Gastrocnemius medialis (tissue), 4 donors: ENCODE measurements at regions not wholly inside any gene's neighbourhood (a gene's known extent, or its start where the extent isn't known, plus 50 kb on each side); places are given as distances from the start of the nearest gene placed in this dataset.

Experiments used
- ATAC-seq, 2 donors: fragments of 150-250 bp; one replicate each; pipeline ENCODE4 v1.9.1; 2016
- DNase-seq, 2 donors: peaks; one replicate each; pipeline ENCODE4 v3.0.0-alpha.2; 2019
- H3K27ac ChIP-seq, 4 donors: fragments of 200-600 bp; sonication (generic); 1 replicate in 1 of 4; 2 replicates in 3 of 4; pipeline ENCODE4 v1.5.1; 2016 to 2018; ENCODE audit warnings: mild to moderate bottlenecking in 2 of 4, moderate library complexity in 1 of 4
- H3K27me3 ChIP-seq, 3 donors: fragments of 200-600 bp; sonication (generic) in 2 of 3; 1 replicate in 1 of 3; 2 replicates in 2 of 3; pipeline versions ENCODE4 v1.5.1 to v1.6.0; 2016 to 2019; ENCODE audit warnings: mild to moderate bottlenecking in 1 of 3, moderate library complexity in 1 of 3
- H3K36me3 ChIP-seq, 2 donors: fragments of 200-600 bp; sonication (generic) in 1 of 2; one replicate each; pipeline ENCODE4 v1.5.1; 2017 to 2018
- H3K4me1 ChIP-seq, 2 donors: fragments of 200-600 bp; sonication (generic) in 1 of 2; one replicate each; pipeline ENCODE4 v1.5.1; 2016 to 2017; ENCODE audit warnings: mild to moderate bottlenecking in 2 of 2
- H3K4me3 ChIP-seq, 4 donors: fragments of 200-600 bp; sonication (generic) in 3 of 4; 1 replicate in 1 of 4; 2 replicates in 3 of 4; pipeline ENCODE4 v1.5.1; 2016 to 2019; ENCODE audit warnings: mild to moderate bottlenecking in 2 of 4
- H3K9me3 ChIP-seq, 3 donors: fragments of 200-600 bp; sonication (generic) in 2 of 3; 1 replicate in 1 of 3; 2 replicates in 2 of 3; pipeline ENCODE4 v1.5.1; 2016 to 2019
- CTCF ChIP-seq, 5 experiments: fragments of 450-650 bp in 3 of 5; fragments of 200-600 bp in 2 of 5; sonication (generic) in 2 of 5; IDR thresholded peaks in 4 of 5; conservative IDR thresholded peaks in 1 of 5; 1 replicate in 4 of 5; 2 replicates in 1 of 5; pipeline ENCODE4 v1.5.1; 2016 to 2019; ENCODE audit warnings: antibody characterized with exemption in 5 of 5, mild to moderate bottlenecking in 3 of 5, moderate library complexity in 3 of 5
- POLR2A ChIP-seq, 2 donors: fragments of 450-650 bp; IDR thresholded peaks; one replicate each; pipeline ENCODE4 v1.6.1; 2017; ENCODE audit warnings: antibody characterized with exemption in 2 of 2, mild to moderate bottlenecking in 2 of 2, moderate library complexity in 2 of 2
- in situ Hi-C, 4 donors: fragments of 200-750 bp; cut with MboI; loops; one replicate each; pipeline versions ENCODE4 v1.15.0 to v1.8.0; 2017; ENCODE audit warnings: low sequenced_read_pairs in 4 of 4
- intact Hi-C: fragments of 100-400 bp; cut with DNase I; formaldehyde crosslinking; loops from one replicate; pipeline ENCODE4 v1.15.1; 2023; ENCODE audit warnings: low total_unique reads

GRCh38 chr11:47904048-47904447, 55.9 kb upstream of the NUP160 start:
- Histone ChIP-seq H3K27me3 (no peaks in the 10 kb centered on the region), H3K36me3 (no peaks in the 10 kb centered on the region), H3K27ac (no peak overlapping the region), H3K4me1 (no peaks in the 10 kb centered on the region), H3K9me3 (no peaks in the 10 kb centered on the region), H3K4me3 (no peak overlapping the region)
- TF ChIP-seq CTCF (IDR thresholded peaks at IDR 0.05 in 4 of 5, conservative IDR thresholded peaks at IDR 0.05 in 1 of 5) (no peak), POLR2A (IDR thresholded peaks at IDR 0.05) (no peak)
- DNase-seq (no peak), ATAC-seq (no peak)
- in situ Hi-C loops = no loop called here
- intact Hi-C loops = no loop called here

- no peak for TF ChIP-seq CTCF (IDR thresholded peaks at IDR 0.05 in 4 of 5, conservative IDR thresholded peaks at IDR 0.05 in 1 of 5)
- no peak for TF ChIP-seq POLR2A (IDR thresholded peaks at IDR 0.05)
- Histone ChIP-seq H3K27ac (no peak overlapping the region), H3K27me3 (no peaks in the 10 kb centered on the region), H3K4me1 (no peaks in the 10 kb centered on the region), H3K4me3 (no peak overlapping the region), H3K36me3 (no peaks in the 10 kb centered on the region), H3K9me3 (no peaks in the 10 kb centered on the region)
- DNase-seq = no peak
- ATAC-seq = no peak
- intact Hi-C loops (no loop called here), in situ Hi-C loops (no loop called here)
These were observed 51.7 kb upstream of the NUP160 start for GRCh38 chr11:47899801-47900200.
